IMR-90 (cell line): ENCODE measurements at regions not wholly inside any gene's neighbourhood (a gene's known extent, or its start where the extent isn't known, plus 50 kb on each side); places are given as distances from the start of the nearest gene placed in this dataset.

ENCODE experiments used
- ATAC-seq: fragments of 200-7000 bp; cut with Tn5 transposase; 2 replicates; pipeline ENCODE4 v1.9.1; 2020; ENCODE audit warnings: low read depth, mild to moderate bottlenecking, moderate library complexity
- BruUV-seq: library from RNA; stranded (reverse); fragments of 400-500 nt; replicated peaks from 2 replicates; lab custom pipeline; 2021; lab: Mats Ljungman, UMichigan
- CTCF ChIA-PET: fragments of 300-600 bp; formaldehyde crosslinking; extraction: SDS; loops from one replicate; lab custom pipeline; 2021; ENCODE audit warnings: antibody characterized with exemption; lab: Yijun Ruan, JAX
- POLR2A ChIA-PET: fragments of 300-600 bp; sonication (Branson Sonifier 250); formaldehyde crosslinking; loops from one replicate; lab custom pipeline; 2022; ENCODE audit warnings: antibody characterized with exemption; ENCODE audit not compliant: unreplicated experiment; lab: Charles Lee
- DNase-seq: peaks from one replicate; pipeline ENCODE4 v3.0.0; 2013
- H2AFZ ChIP-seq: replicated peaks from 2 replicates; pipeline ENCODE3; 2013; ENCODE audit warnings: low read length, mild to moderate bottlenecking; ENCODE audit not compliant: poor library complexity
- H2AK5ac ChIP-seq: 2 replicates; pipeline ENCODE4 v1.6.1; 2013; ENCODE audit warnings: low read depth, low read length, inconsistent platforms
- H2AK9ac ChIP-seq: replicated peaks from 2 replicates; pipeline ENCODE3; 2013; ENCODE audit warnings: mild to moderate bottlenecking, low read depth, low read length, moderate library complexity; ENCODE audit not compliant: poor library complexity
- H2BK120ac ChIP-seq: 2 replicates; pipeline ENCODE4 v1.6.1; 2013; ENCODE audit warnings: low read depth, low read length, inconsistent platforms
- H2BK15ac ChIP-seq: 3 replicates; pipeline ENCODE4 v1.6.1; 2013; ENCODE audit warnings: low read depth, low read length, inconsistent platforms
- H2BK20ac ChIP-seq: 2 replicates; pipeline ENCODE4 v1.6.1; 2013; ENCODE audit warnings: low read depth, mild to moderate bottlenecking, inconsistent platforms, low read length, moderate library complexity
- H2BK5ac ChIP-seq: 2 replicates; pipeline ENCODE4 v1.6.1; 2013; ENCODE audit warnings: mild to moderate bottlenecking, low read depth, low read length, inconsistent platforms; ENCODE audit not compliant: poor library complexity, severe bottlenecking
- H3K14ac ChIP-seq: replicated peaks from 2 replicates; pipeline ENCODE4 v1.6.1; 2013; ENCODE audit warnings: low read depth, low read length, inconsistent platforms
- H3K18ac ChIP-seq: 2 replicates; pipeline ENCODE4 v1.6.1; 2013; ENCODE audit warnings: low read depth, low read length, control low read depth
- H3K23ac ChIP-seq: 2 replicates; pipeline ENCODE4 v1.6.1; 2013; ENCODE audit warnings: low read depth, low read length, inconsistent platforms
- H3K27ac ChIP-seq: 2 replicates; pipeline ENCODE4 v1.5.1; 2013; ENCODE audit warnings: mild to moderate bottlenecking, control low read depth, low read length; ENCODE audit not compliant: insufficient read depth
- H3K27me3 ChIP-seq: 2 replicates; pipeline ENCODE4 v1.6.1; 2013; ENCODE audit warnings: low read length; ENCODE audit not compliant: control insufficient read depth, insufficient read depth
- H3K36me3 ChIP-seq: 2 replicates; pipeline ENCODE4 v1.6.1; 2013; ENCODE audit warnings: low read length, mixed read lengths; ENCODE audit not compliant: control insufficient read depth, insufficient read depth
- H3K4ac ChIP-seq: 2 replicates; pipeline ENCODE4 v1.6.1; 2013; ENCODE audit warnings: low read depth, low read length, inconsistent platforms
- H3K4me1 ChIP-seq: 2 replicates; pipeline ENCODE4 v1.6.1; 2013; ENCODE audit warnings: low read length, mixed read lengths; ENCODE audit not compliant: control insufficient read depth, insufficient read depth
- H3K4me2 ChIP-seq: 2 replicates; pipeline ENCODE4 v1.6.1; 2013; ENCODE audit warnings: low read depth, mild to moderate bottlenecking, control low read depth, low read length, moderate library complexity
- H3K4me3 ChIP-seq: 2 replicates; pipeline ENCODE4 v1.5.1; 2013; ENCODE audit warnings: low read depth, mild to moderate bottlenecking, control low read depth, low read length, moderate library complexity; ENCODE audit not compliant: insufficient read depth
- H3K56ac ChIP-seq: 2 replicates; pipeline ENCODE4 v1.6.1; 2013; ENCODE audit warnings: low read length, inconsistent platforms; ENCODE audit not compliant: insufficient read depth; ENCODE audit errors: extremely low read depth
- H3K79me1 ChIP-seq, 2 experiments: 2 replicates each; pipeline ENCODE4 v1.6.1; 2013; ENCODE audit warnings: low read length in 2 of 2, inconsistent platforms in 1 of 2, low read depth in 1 of 2
- H3K9ac ChIP-seq: 2 replicates; pipeline ENCODE4 v1.6.1; 2013; ENCODE audit warnings: low read depth, low read length, control low read depth
- H3K9me1 ChIP-seq: 2 replicates; pipeline ENCODE4 v1.6.1; 2013; ENCODE audit warnings: low read length, inconsistent platforms; ENCODE audit not compliant: insufficient read depth
- H3K9me3 ChIP-seq: 2 replicates; pipeline ENCODE4 v1.6.1; 2013; ENCODE audit warnings: low read length; ENCODE audit not compliant: control insufficient read depth, insufficient read depth
- H4K20me1 ChIP-seq: 2 replicates; pipeline ENCODE4 v1.6.1; 2013; ENCODE audit warnings: low read length, inconsistent platforms; ENCODE audit not compliant: insufficient read depth
- H4K5ac ChIP-seq: 2 replicates; pipeline ENCODE4 v1.6.1; 2013; ENCODE audit warnings: mild to moderate bottlenecking, low read depth, low read length, control low read depth
- H4K8ac ChIP-seq, 2 experiments: 2 replicates each; pipeline ENCODE4 v1.6.1; 2013; ENCODE audit warnings: low read depth in 2 of 2, low read length in 2 of 2, control low read depth in 1 of 2, inconsistent platforms in 1 of 2
- H4K91ac ChIP-seq: 2 replicates; pipeline ENCODE4 v1.6.1; 2013; ENCODE audit warnings: low read depth, low read length, inconsistent platforms; ENCODE audit not compliant: insufficient read depth
- BHLHE40 ChIP-seq: fragments of 150-350 bp; IDR thresholded peaks from 2 replicates; pipeline ENCODE4 v1.6.1; 2016; ENCODE audit warnings: mild to moderate bottlenecking, low read depth, low read length
- CEBPB ChIP-seq: IDR thresholded peaks from 2 replicates; pipeline ENCODE4 v1.6.1; 2012; ENCODE audit warnings: low read depth, low read length, improper control_type of control experiment
- FOS ChIP-seq: fragments of 150-350 bp; IDR thresholded peaks from 2 replicates; pipeline ENCODE4 v1.6.1; 2016; ENCODE audit warnings: low read depth, low read length
- MAFK ChIP-seq: IDR thresholded peaks from 2 replicates; pipeline ENCODE4 v1.6.1; 2012; ENCODE audit warnings: low read depth, low read length, improper control_type of control experiment
- POLR2A ChIP-seq: IDR thresholded peaks from 2 replicates; pipeline ENCODE4 v1.6.1; 2012; ENCODE audit warnings: mild to moderate bottlenecking, low read depth, low read length
- WGBS, 2 experiments: methylation state at CpG; one replicate each; pipeline versions ENCODE4 v1.1.5 to v1.1.7; 2013; ENCODE audit warnings: missing lambda C conversion rate in 2 of 2; ENCODE audit not compliant: insufficient read length in 1 of 2; ENCODE audit errors: extremely low coverage in 2 of 2; 5-methylcytosine and 5-hydroxymethylcytosine counted together
- dilution Hi-C: fragments of 300-500 bp; cut with HindIII; formaldehyde crosslinking; loops from one replicate; pipeline ENCODE4 v1.14.3; 2018; ENCODE audit warnings: low sequenced_read_pairs; ENCODE audit not compliant: unreplicated experiment
- in situ Hi-C: fragments of 300-500 bp; cut with MboI; formaldehyde crosslinking; loops from 3 replicates; pipeline ENCODE4 v1.14.3; 2019; ENCODE audit warnings: low sequenced_read_pairs, inconsistent platforms, mixed read lengths
- intact Hi-C: fragments of 100-400 bp; cut with micrococcal nuclease; formaldehyde crosslinking; loops from 2 replicates; pipeline ENCODE4 v1.10.0; 2022
- TF ChIP-seq, protein P1 (sequence below): fragments of 150-350 bp; IDR thresholded peaks from 2 replicates; pipeline ENCODE4 v1.6.1; 2017; ENCODE audit warnings: mild to moderate bottlenecking, antibody characterized with exemption, low read length, low read depth
- TF ChIP-seq, protein P2 (sequence below): conservative IDR thresholded peaks from 2 replicates; pipeline ENCODE4 v1.5.1; 2012; ENCODE audit warnings: mild to moderate bottlenecking, low read depth, low read length, improper control_type of control experiment
- TF ChIP-seq, protein P3 (sequence below): fragments of 150-350 bp; IDR thresholded peaks from 2 replicates; pipeline ENCODE4 v1.6.1; 2016; ENCODE audit warnings: low read depth, mild to moderate bottlenecking, low read length, moderate library complexity, borderline replicate concordance

DNA sequence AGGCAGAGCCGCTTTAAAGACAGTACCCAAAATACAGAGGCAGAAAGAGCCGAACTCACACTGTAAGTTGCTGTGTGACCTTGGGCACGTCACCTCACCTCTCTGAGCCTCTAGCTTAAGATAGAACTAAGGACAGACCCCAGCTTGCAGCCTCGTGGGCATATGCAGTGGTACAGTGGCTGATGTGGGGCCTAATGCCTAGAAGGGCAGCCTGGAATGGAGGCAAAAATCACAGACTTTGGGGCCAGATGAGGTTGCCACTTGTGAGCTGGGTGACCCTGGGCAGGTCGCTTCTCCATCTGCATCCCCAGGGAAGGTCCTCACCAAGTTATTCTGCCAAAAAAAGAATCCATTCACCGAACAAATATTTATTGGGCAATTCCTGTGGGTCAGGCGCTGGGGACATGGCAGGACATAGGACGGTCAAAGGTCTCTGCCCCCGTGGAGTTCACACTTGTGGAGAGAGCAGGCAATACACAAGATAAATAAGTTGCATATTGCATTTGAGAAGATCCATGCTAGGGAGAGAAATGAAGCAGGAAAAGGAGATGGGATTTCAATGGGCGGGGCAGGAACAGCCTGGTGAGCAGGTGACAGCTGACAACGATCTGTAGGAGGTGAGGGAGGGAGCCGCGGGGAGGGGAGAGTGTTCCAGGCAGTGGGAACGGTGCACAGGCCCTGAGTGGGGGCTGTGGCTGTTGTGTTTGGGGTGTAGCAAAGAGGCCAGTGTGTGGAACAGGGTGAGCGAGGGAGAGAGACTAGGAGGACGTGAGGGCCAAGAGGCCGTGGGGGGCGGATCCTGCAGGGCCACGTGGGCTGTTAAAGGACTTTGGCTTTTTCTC lies 115.2 kb downstream of the CEBPB start:
- peak overlapping the region; percentile 94 for H2AK9ac ChIP-seq
- peak overlapping the region; percentile 82 for H2BK20ac ChIP-seq
- peak overlapping the region; percentile 85 for H2AFZ ChIP-seq
- H3K27ac ChIP-seq, result peak overlapping the region; percentile 91
- H2BK5ac ChIP-seq, result peak overlapping the region; percentile 93
- POLR2A ChIA-PET, result interaction anchor here (0.6 to 2.1 kb wide), 2 partner anchors 20 to 30 kb away, joined by 3 to 10 read pairs; no protein-coding TSS in a partner anchor
- peak overlapping the region; percentile 88 for H3K56ac ChIP-seq
- peak overlapping the region; percentile 100 for H4K91ac ChIP-seq
- in situ Hi-C loops, result loop anchor here (5.0 kb wide), 1 partner anchor 114 kb away; the partner anchor contains the start of gene CEBPB
- intact Hi-C loops, result loop anchor here (2.0 to 5.0 kb wide), 3 partner anchors 19 to 156 kb away; no protein-coding TSS in a partner anchor
- peak overlapping the region; percentile 87; the same call in 1 of the 2 replicates for H3K23ac ChIP-seq
- CTCF ChIA-PET, result interaction anchor here (0.6 to 1.2 kb wide), 4 partner anchors 21 to 143 kb away, joined by 3 to 5 read pairs (median 3); no protein-coding TSS in a partner anchor
- peaks cover 33% of the 10 kb centered on the region for H3K9me1 ChIP-seq
- no peak for DNase-seq
- H3K27me3 ChIP-seq, result no peaks in the 10 kb centered on the region
- peaks cover 57% of the 10 kb centered on the region for H3K4me1 ChIP-seq
- peak overlapping the region; percentile 99 for H2BK15ac ChIP-seq
- peak overlapping the region; percentile 98 for H2AK5ac ChIP-seq
- H4K20me1 ChIP-seq, result no peaks in the 10 kb centered on the region
- peaks cover 0 to 60% of the 10 kb centered on the region in 2 experiments; a peak in 2 of 4 replicates for H3K79me1 ChIP-seq
- H2BK120ac ChIP-seq, result peak overlapping the region; percentile 99
- no peak for ATAC-seq
- dilution Hi-C loops, result no loop called here
- peak overlapping the region; percentile 11; the same call in 1 of the 2 replicates for H3K4me2 ChIP-seq
- peak overlapping the region; percentile 99 for H3K4ac ChIP-seq
- H4K8ac ChIP-seq, result peak overlapping the region; percentile 90 to 94
- H3K36me3 ChIP-seq, result no peaks in the 10 kb centered on the region
- TF ChIP-seq BHLHE40 (no peak), FOS (no peak), POLR2A (peak; percentile 69), MAFK (no peak), CEBPB (peak; percentile 43; the same call in 1 of the 2 replicates)
- TF ChIP-seq, protein P1, sequence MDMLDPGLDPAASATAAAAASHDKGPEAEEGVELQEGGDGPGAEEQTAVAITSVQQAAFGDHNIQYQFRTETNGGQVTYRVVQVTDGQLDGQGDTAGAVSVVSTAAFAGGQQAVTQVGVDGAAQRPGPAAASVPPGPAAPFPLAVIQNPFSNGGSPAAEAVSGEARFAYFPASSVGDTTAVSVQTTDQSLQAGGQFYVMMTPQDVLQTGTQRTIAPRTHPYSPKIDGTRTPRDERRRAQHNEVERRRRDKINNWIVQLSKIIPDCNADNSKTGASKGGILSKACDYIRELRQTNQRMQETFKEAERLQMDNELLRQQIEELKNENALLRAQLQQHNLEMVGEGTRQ, result peak; percentile 62; the same call in 1 of the 2 replicates
- TF ChIP-seq, protein P2, sequence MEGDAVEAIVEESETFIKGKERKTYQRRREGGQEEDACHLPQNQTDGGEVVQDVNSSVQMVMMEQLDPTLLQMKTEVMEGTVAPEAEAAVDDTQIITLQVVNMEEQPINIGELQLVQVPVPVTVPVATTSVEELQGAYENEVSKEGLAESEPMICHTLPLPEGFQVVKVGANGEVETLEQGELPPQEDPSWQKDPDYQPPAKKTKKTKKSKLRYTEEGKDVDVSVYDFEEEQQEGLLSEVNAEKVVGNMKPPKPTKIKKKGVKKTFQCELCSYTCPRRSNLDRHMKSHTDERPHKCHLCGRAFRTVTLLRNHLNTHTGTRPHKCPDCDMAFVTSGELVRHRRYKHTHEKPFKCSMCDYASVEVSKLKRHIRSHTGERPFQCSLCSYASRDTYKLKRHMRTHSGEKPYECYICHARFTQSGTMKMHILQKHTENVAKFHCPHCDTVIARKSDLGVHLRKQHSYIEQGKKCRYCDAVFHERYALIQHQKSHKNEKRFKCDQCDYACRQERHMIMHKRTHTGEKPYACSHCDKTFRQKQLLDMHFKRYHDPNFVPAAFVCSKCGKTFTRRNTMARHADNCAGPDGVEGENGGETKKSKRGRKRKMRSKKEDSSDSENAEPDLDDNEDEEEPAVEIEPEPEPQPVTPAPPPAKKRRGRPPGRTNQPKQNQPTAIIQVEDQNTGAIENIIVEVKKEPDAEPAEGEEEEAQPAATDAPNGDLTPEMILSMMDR, result no peak
- TF ChIP-seq, protein P3, sequence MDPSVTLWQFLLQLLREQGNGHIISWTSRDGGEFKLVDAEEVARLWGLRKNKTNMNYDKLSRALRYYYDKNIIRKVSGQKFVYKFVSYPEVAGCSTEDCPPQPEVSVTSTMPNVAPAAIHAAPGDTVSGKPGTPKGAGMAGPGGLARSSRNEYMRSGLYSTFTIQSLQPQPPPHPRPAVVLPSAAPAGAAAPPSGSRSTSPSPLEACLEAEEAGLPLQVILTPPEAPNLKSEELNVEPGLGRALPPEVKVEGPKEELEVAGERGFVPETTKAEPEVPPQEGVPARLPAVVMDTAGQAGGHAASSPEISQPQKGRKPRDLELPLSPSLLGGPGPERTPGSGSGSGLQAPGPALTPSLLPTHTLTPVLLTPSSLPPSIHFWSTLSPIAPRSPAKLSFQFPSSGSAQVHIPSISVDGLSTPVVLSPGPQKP, result no peak
- peak overlapping the region; percentile 91 for H3K18ac ChIP-seq
- peak overlapping the region; percentile 91 for H3K14ac ChIP-seq
- no peak overlapping the region for H3K4me3 ChIP-seq
- no TSS peak for BruUV-seq
- WGBS, 2 experiments, result 57% methylated on average over 11 of the region's 19 CpGs; no CpG with 5 or more reads in 1 of the 2 experiments
- H4K5ac ChIP-seq, result peak overlapping the region; percentile 92
- no peaks in the 10 kb centered on the region for H3K9me3 ChIP-seq
- peak overlapping the region; percentile 70 for H3K9ac ChIP-seq
